Trophoblast cell (in vitro differentiated cells and primary cell): ENCODE measurements at regions not wholly inside any gene's neighbourhood (a gene's known extent, or its start where the extent isn't known, plus 50 kb on each side); places are given as distances from the start of the nearest gene placed in this dataset.

Source experiments
- DNase-seq, 2 donors: peaks; one replicate each; pipeline ENCODE4 v3.0.0-alpha.2; 2016
- H2AFZ ChIP-seq: 2 replicates; pipeline ENCODE4 v1.6.1; 2013; ENCODE audit warnings: low read length, moderate library complexity, mild to moderate bottlenecking; ENCODE audit not compliant: insufficient read depth, poor library complexity
- H2AK5ac ChIP-seq: 2 replicates; pipeline ENCODE4 v1.6.1; 2013; ENCODE audit warnings: mild to moderate bottlenecking, low read length
- H2BK120ac ChIP-seq: 2 replicates; pipeline ENCODE4 v1.6.1; 2013; ENCODE audit warnings: low read length, mild to moderate bottlenecking, moderate library complexity; ENCODE audit not compliant: insufficient read depth, poor library complexity
- H2BK12ac ChIP-seq: 2 replicates; pipeline ENCODE4 v1.6.1; 2013; ENCODE audit warnings: mild to moderate bottlenecking, low read length, moderate library complexity
- H2BK5ac ChIP-seq: 2 replicates; pipeline ENCODE4 v1.6.1; 2013; ENCODE audit warnings: low read length, low read depth, moderate library complexity, mild to moderate bottlenecking; ENCODE audit not compliant: poor library complexity
- H3K14ac ChIP-seq: 2 replicates; pipeline ENCODE4 v1.6.1; 2013; ENCODE audit warnings: mild to moderate bottlenecking, low read length
- H3K18ac ChIP-seq: 2 replicates; pipeline ENCODE4 v1.6.1; 2013; ENCODE audit warnings: mild to moderate bottlenecking, low read length
- H3K23ac ChIP-seq: 2 replicates; pipeline ENCODE4 v1.6.1; 2013; ENCODE audit warnings: low read length
- H3K27ac ChIP-seq: 2 replicates; pipeline ENCODE4 v1.5.1; 2013; ENCODE audit warnings: low read depth, mild to moderate bottlenecking, inconsistent platforms, low read length, moderate library complexity
- H3K27me3 ChIP-seq: 2 replicates; pipeline ENCODE4 v1.6.1; 2013; ENCODE audit warnings: inconsistent platforms, mild to moderate bottlenecking, low read length, moderate library complexity; ENCODE audit not compliant: insufficient read depth
- H3K36me3 ChIP-seq, 2 experiments: 1 replicate in 1 of 2; 2 replicates in 1 of 2; pipeline ENCODE4 v1.6.1; 2013; ENCODE audit warnings: low read length in 2 of 2, mild to moderate bottlenecking in 2 of 2, moderate library complexity in 1 of 2; ENCODE audit not compliant: insufficient read depth in 2 of 2, control insufficient read depth in 1 of 2
- H3K4ac ChIP-seq: 2 replicates; pipeline ENCODE4 v1.6.1; 2013; ENCODE audit warnings: low read depth, mild to moderate bottlenecking, low read length, moderate library complexity
- H3K4me1 ChIP-seq, 2 experiments: 1 replicate in 1 of 2; 2 replicates in 1 of 2; pipeline ENCODE4 v1.6.1; 2013; ENCODE audit warnings: low read length in 2 of 2, mild to moderate bottlenecking in 2 of 2, moderate library complexity in 1 of 2; ENCODE audit not compliant: insufficient read depth in 2 of 2, control insufficient read depth in 1 of 2
- H3K4me2 ChIP-seq: 2 replicates; pipeline ENCODE4 v1.6.1; 2013; ENCODE audit warnings: inconsistent platforms, mild to moderate bottlenecking, low read length, moderate library complexity
- H3K4me3 ChIP-seq: 2 replicates; pipeline ENCODE4 v1.5.1; 2013; ENCODE audit warnings: mild to moderate bottlenecking, low read depth, low read length, inconsistent platforms
- H3K79me1 ChIP-seq: one replicate; pipeline ENCODE4 v1.6.1; 2013; ENCODE audit warnings: low read length
- H3K79me2 ChIP-seq: 2 replicates; pipeline ENCODE4 v1.6.1; 2013; ENCODE audit warnings: low read length, mild to moderate bottlenecking; ENCODE audit not compliant: control insufficient read depth, insufficient read depth, poor library complexity
- H3K9ac ChIP-seq: 2 replicates; pipeline ENCODE4 v1.6.1; 2013; ENCODE audit warnings: mild to moderate bottlenecking, low read length
- H3K9me3 ChIP-seq: 2 replicates; pipeline ENCODE4 v1.6.1; 2013; ENCODE audit warnings: low read depth, mild to moderate bottlenecking, control low read depth, inconsistent platforms, low read length; ENCODE audit not compliant: insufficient read depth
- H4K12ac ChIP-seq: 2 replicates; pipeline ENCODE4 v1.6.1; 2013; ENCODE audit warnings: low read depth, mild to moderate bottlenecking, low read length, moderate library complexity
- H4K8ac ChIP-seq: 2 replicates; pipeline ENCODE4 v1.6.1; 2013; ENCODE audit warnings: low read depth, mild to moderate bottlenecking, low read length, moderate library complexity
- H4K91ac ChIP-seq: one replicate; pipeline ENCODE4 v1.6.1; 2013; ENCODE audit warnings: low read depth, mild to moderate bottlenecking, low read length, moderate library complexity
- WGBS: extraction: QIAGEN DNeasy Blood & Tissue Kit; methylation state at CpG from one replicate; pipeline ENCODE4 v1.1.7; 2013; ENCODE audit warnings: missing lambda C conversion rate; ENCODE audit not compliant: insufficient read length, insufficient coverage; ENCODE audit errors: extremely low coverage; 5-methylcytosine and 5-hydroxymethylcytosine counted together

DNA sequence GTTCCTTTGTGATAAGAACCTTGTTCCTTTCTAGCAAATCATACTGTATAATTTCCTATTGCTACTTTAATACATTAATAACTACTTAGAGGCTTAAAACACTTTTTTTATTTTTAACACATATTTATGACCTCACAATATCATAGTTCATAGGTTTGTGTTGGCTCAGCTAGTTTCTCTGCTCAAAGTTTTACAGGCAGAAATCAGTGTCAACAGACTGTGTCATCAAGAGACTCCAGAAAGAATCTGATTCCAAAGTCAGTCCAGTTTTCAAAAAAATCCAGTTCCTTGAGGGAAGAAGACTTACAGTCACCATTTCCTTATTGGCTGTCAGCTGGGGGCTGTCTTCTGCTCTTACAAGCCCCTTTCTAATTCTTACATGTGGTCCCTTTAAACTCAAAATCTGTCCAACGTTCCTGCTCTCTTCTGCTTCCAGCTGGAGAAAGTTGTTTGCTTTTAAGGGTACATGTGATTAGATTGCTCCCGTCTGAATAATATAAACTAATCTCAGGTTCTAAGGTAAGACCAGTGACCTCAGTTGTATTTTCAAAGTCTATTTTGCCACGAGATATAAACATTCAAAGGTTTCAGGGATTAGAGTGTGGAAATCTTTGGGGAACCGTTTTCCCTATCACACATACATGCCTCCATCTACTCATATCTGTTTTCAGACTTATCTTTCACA is 267.3 kb upstream of the SLITRK5 start:
- Histone ChIP-seq H3K36me3 (no peaks in the 10 kb centered on the region), H3K27ac (no peak overlapping the region), H2BK5ac (no peak overlapping the region), H2AFZ (no peak overlapping the region), H3K18ac (no peak overlapping the region), H3K9me3 (no peaks in the 10 kb centered on the region), H2BK120ac (no peak overlapping the region), H3K4me3 (no peak overlapping the region), H3K9ac (no peak overlapping the region), H3K4ac (no peak overlapping the region), H4K8ac (no peak overlapping the region), H2AK5ac (no peak overlapping the region), H3K79me2 (no peaks in the 10 kb centered on the region), H3K79me1 (no peaks in the 10 kb centered on the region), H2BK12ac (no peak overlapping the region), H4K12ac (no peak overlapping the region), H3K27me3 (no peaks in the 10 kb centered on the region), H3K4me2 (no peak overlapping the region), H3K14ac (no peak overlapping the region), H4K91ac (no peak overlapping the region), H3K23ac (no peak overlapping the region), H3K4me1 (no peaks in the 10 kb centered on the region)
- no CpG with 5 or more reads among the region's 4 CpGs for WGBS
- no peak for DNase-seq

DNA sequence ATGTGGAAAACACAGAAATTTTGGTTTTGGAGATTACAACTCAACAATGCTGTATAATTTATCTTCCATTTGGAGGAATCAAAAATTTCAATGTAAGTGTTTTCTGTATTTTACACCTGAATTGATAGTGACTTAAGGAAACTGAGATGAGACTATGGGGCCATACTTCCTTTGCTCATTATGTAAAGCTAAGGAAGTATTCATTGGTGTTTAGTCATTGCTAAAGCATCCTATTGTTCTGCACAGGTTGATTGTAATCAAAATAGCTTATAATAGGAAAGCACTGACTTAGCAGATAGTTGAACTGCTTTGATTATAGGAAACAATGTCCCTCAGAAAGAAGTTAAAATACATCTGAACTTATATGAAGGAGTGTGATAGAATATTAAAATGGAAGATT is 244.4 kb upstream of the SLITRK5 start:
- Histone ChIP-seq H3K4me2 (no peak overlapping the region), H3K36me3 (no peaks in the 10 kb centered on the region), H2AK5ac (no peak overlapping the region)

DNA sequence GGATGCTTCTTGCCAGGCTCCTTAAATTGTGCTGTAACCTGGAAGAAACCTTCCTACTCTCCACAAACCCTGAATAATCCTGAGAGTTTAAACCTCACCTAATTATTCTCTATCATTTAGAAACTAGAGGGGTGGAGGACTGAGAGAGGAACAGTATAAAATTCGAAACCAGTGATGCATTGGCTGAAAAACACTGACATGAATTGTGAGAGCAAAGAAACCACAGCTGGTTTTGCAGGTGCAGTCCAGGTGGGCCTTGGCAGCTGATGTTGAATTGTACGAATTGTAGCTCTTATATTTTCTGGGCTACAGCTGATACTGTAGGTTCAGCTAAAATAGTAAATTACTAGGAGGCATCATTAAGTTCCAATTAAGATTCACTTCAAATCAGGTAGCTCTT is 227.0 kb upstream of the SLITRK5 start:
- no peak overlapping the region for H2AK5ac ChIP-seq
- no peaks in the 10 kb centered on the region for H3K79me1 ChIP-seq
- H3K4me1 ChIP-seq = no peaks in the 10 kb centered on the region
- H3K23ac ChIP-seq = no peak overlapping the region
- H3K9ac ChIP-seq = no peak overlapping the region
- H3K4ac ChIP-seq = no peak overlapping the region
- H3K27ac ChIP-seq = no peak overlapping the region
- no peak overlapping the region for H2BK120ac ChIP-seq
- no peak for DNase-seq
- H3K18ac ChIP-seq = no peak overlapping the region
- no peak overlapping the region for H4K12ac ChIP-seq
- H3K14ac ChIP-seq = no peak overlapping the region
- no peaks in the 10 kb centered on the region for H3K79me2 ChIP-seq
- H2BK12ac ChIP-seq = no peak overlapping the region
- no peaks in the 10 kb centered on the region for H3K36me3 ChIP-seq
- H2AFZ ChIP-seq = no peak overlapping the region
- no peak overlapping the region for H2BK5ac ChIP-seq
- H3K4me3 ChIP-seq = no peak overlapping the region
- no peak overlapping the region for H3K4me2 ChIP-seq
- H3K27me3 ChIP-seq = no peaks in the 10 kb centered on the region
- H4K91ac ChIP-seq = no peak overlapping the region
- no CpG with 5 or more reads among the region's 2 CpGs for WGBS
- H4K8ac ChIP-seq = no peak overlapping the region
- no peaks in the 10 kb centered on the region for H3K9me3 ChIP-seq

More for the DNA sequence above, 244.4 kb upstream of the SLITRK5 start:
- Histone ChIP-seq H3K23ac (no peak overlapping the region), H2BK5ac (no peak overlapping the region), H2BK12ac (no peak overlapping the region), H4K91ac (no peak overlapping the region), H3K4ac (no peak overlapping the region), H2BK120ac (no peak overlapping the region), H3K27ac (no peak overlapping the region), H2AFZ (no peak overlapping the region), H3K79me2 (no peaks in the 10 kb centered on the region), H3K4me1 (no peaks in the 10 kb centered on the region), H3K4me3 (no peak overlapping the region), H4K8ac (no peak overlapping the region), H3K9ac (no peak overlapping the region), H3K79me1 (no peaks in the 10 kb centered on the region), H3K9me3 (no peaks in the 10 kb centered on the region), H3K14ac (no peak overlapping the region), H4K12ac (no peak overlapping the region), H3K27me3 (no peaks in the 10 kb centered on the region), H3K18ac (no peak overlapping the region)
- DNase-seq = no peak

DNA sequence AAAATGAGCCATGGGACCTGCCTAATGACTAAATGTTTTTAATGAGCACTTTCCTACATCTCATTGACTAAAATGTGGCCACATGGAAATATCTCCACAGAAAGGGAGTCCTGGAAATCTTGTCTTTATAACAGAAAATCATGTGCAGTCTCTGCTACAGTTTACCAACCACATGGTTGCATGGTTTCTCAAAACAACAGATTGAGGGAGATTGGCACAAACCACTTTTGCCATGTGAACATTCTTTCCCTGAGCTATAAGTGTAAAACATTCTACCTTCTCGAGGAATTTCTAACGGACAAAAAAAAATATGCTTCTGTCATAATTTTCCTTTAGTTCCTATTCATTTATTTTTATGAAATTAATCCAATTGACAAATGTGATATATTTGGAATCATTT is 218.9 kb upstream of the SLITRK5 start:
- no peak overlapping the region for H3K14ac ChIP-seq
- H2BK120ac ChIP-seq = no peak overlapping the region
- no peak overlapping the region for H3K18ac ChIP-seq
- no peaks in the 10 kb centered on the region for H3K36me3 ChIP-seq
- no peaks in the 10 kb centered on the region for H3K9me3 ChIP-seq
- no CpG with 5 or more reads among the region's 2 CpGs for WGBS
- no peak overlapping the region for H3K4ac ChIP-seq
- H4K8ac ChIP-seq = no peak overlapping the region
- no peak for DNase-seq
- H2BK12ac ChIP-seq = no peak overlapping the region
- no peak overlapping the region for H3K23ac ChIP-seq
- H3K27me3 ChIP-seq = no peaks in the 10 kb centered on the region
- H2AK5ac ChIP-seq = no peak overlapping the region
- H4K91ac ChIP-seq = no peak overlapping the region
- H4K12ac ChIP-seq = no peak overlapping the region
- H3K79me1 ChIP-seq = no peaks in the 10 kb centered on the region
- H3K4me3 ChIP-seq = no peak overlapping the region
- no peaks in the 10 kb centered on the region for H3K79me2 ChIP-seq
- H3K9ac ChIP-seq = no peak overlapping the region
- no peak overlapping the region for H3K27ac ChIP-seq
- no peaks in the 10 kb centered on the region for H3K4me1 ChIP-seq
- no peak overlapping the region for H2AFZ ChIP-seq
- H3K4me2 ChIP-seq = no peak overlapping the region
- no peak overlapping the region for H2BK5ac ChIP-seq
